Loucy (cell line): ENCODE measurements at regions not wholly inside any gene's neighbourhood (a gene's known extent, or its start where the extent isn't known, plus 50 kb on each side); places are given as distances from the start of the nearest gene placed in this dataset.

Source experiments
- H2AFZ ChIP-seq: fragments of 200-600 bp; sonication (generic); 2 replicates; pipeline ENCODE4 v1.6.0; 2016; ENCODE audit warnings: antibody characterized with exemption, mild to moderate bottlenecking, low read length, moderate library complexity
- H3F3A ChIP-seq: fragments of 200-600 bp; 2 replicates; pipeline ENCODE4 v1.6.0; 2016; ENCODE audit warnings: antibody characterized with exemption, low read depth, mild to moderate bottlenecking
- H3K27me3 ChIP-seq: fragments of 200-600 bp; sonication (generic); 2 replicates; pipeline ENCODE4 v1.6.1; 2014; ENCODE audit warnings: low read length, mild to moderate bottlenecking; ENCODE audit not compliant: insufficient read depth, poor library complexity, severe bottlenecking
- H3K36me3 ChIP-seq: fragments of 200-600 bp; sonication (generic); 2 replicates; pipeline ENCODE4 v1.6.1; 2016; ENCODE audit warnings: low read length; ENCODE audit not compliant: insufficient read depth
- H3K4me1 ChIP-seq: fragments of 200-600 bp; sonication (generic); 2 replicates; pipeline ENCODE4 v1.5.1; 2014; ENCODE audit warnings: low read length, mild to moderate bottlenecking; ENCODE audit not compliant: insufficient read depth, poor library complexity, severe bottlenecking
- H3K4me2 ChIP-seq: fragments of 200-600 bp; sonication (generic); 2 replicates; pipeline ENCODE4 v1.6.0; 2014; ENCODE audit warnings: antibody characterized with exemption, low read length, low read depth, mild to moderate bottlenecking; ENCODE audit not compliant: poor library complexity, severe bottlenecking
- H3K4me3 ChIP-seq: fragments of 200-600 bp; sonication (generic); 2 replicates; pipeline ENCODE4 v1.5.1; 2014; ENCODE audit warnings: low read length, mild to moderate bottlenecking, mixed read lengths; ENCODE audit not compliant: poor library complexity, severe bottlenecking
- H3K79me2 ChIP-seq: fragments of 200-600 bp; sonication (generic); 2 replicates; pipeline ENCODE4 v1.6.1; 2014; ENCODE audit warnings: low read length; ENCODE audit not compliant: insufficient read depth
- H3K9ac ChIP-seq: fragments of 200-600 bp; sonication (generic); 2 replicates; pipeline ENCODE4 v1.6.0; 2014; ENCODE audit warnings: mild to moderate bottlenecking, low read depth, low read length, moderate library complexity; ENCODE audit not compliant: poor library complexity, severe bottlenecking
- H3K9me2 ChIP-seq: fragments of 200-600 bp; sonication (generic); replicated peaks from 2 replicates; pipeline ENCODE4 v1.6.1; 2016; ENCODE audit warnings: low read depth, low read length, mixed read lengths
- H3K9me3 ChIP-seq: fragments of 200-600 bp; sonication (generic); 2 replicates; pipeline ENCODE4 v1.6.1; 2014; ENCODE audit warnings: mild to moderate bottlenecking, antibody characterized with exemption, low read length, low read depth; ENCODE audit not compliant: insufficient read depth
- H4K20me1 ChIP-seq: fragments of 200-600 bp; sonication (generic); 2 replicates; pipeline ENCODE4 v1.6.0; 2014; ENCODE audit warnings: antibody characterized with exemption, low read length, mild to moderate bottlenecking; ENCODE audit not compliant: insufficient read depth, poor library complexity, severe bottlenecking
- CTCF ChIP-seq: fragments of 200-600 bp; sonication (generic); conservative IDR thresholded peaks from 2 replicates; pipeline ENCODE4 v1.5.1; 2014; ENCODE audit warnings: mild to moderate bottlenecking, antibody characterized with exemption, low read length
- EZH2phosphoT487 ChIP-seq: fragments of 200-600 bp; IDR thresholded peaks from 2 replicates; pipeline ENCODE4 v1.6.1; 2018; ENCODE audit warnings: antibody characterized with exemption, mild to moderate bottlenecking, moderate library complexity, borderline replicate concordance

GRCh38 chr13:80444240-80445015, 103.5 kb upstream of the SPRY2 start:
- no peak overlapping the region for H2AFZ ChIP-seq
- H3K4me2 ChIP-seq = peak overlapping the region; percentile 52
- no peaks in the 10 kb centered on the region for H3K9me3 ChIP-seq
- TF ChIP-seq CTCF (no peak), EZH2phosphoT487 (no peak)
- no peaks in the 10 kb centered on the region for H3K36me3 ChIP-seq
- H3K27me3 ChIP-seq = no peaks in the 10 kb centered on the region
- no peaks in the 10 kb centered on the region for H4K20me1 ChIP-seq
- no peaks in the 10 kb centered on the region for H3K79me2 ChIP-seq
- no peaks in the 10 kb centered on the region for H3F3A ChIP-seq
- H3K9me2 ChIP-seq = no peaks in the 10 kb centered on the region
- no peak overlapping the region for H3K9ac ChIP-seq
- peaks cover 38% of the 10 kb centered on the region for H3K4me1 ChIP-seq
- H3K4me3 ChIP-seq = no peak overlapping the region

GRCh38 chr13:80442609-80443008, 101.7 kb upstream of the SPRY2 start:
- H3K4me2 ChIP-seq = no peak overlapping the region
- H3K79me2 ChIP-seq = no peaks in the 10 kb centered on the region
- H2AFZ ChIP-seq = no peak overlapping the region
- H3K27me3 ChIP-seq = no peaks in the 10 kb centered on the region
- no peaks in the 10 kb centered on the region for H3K9me2 ChIP-seq
- peaks cover 26% of the 10 kb centered on the region for H3K4me1 ChIP-seq
- no peaks in the 10 kb centered on the region for H3K36me3 ChIP-seq
- H3K9ac ChIP-seq = no peak overlapping the region
- no peak for TF ChIP-seq EZH2phosphoT487
- no peaks in the 10 kb centered on the region for H3F3A ChIP-seq
- H4K20me1 ChIP-seq = no peaks in the 10 kb centered on the region
- H3K9me3 ChIP-seq = no peaks in the 10 kb centered on the region
- H3K4me3 ChIP-seq = no peak overlapping the region

- H3K36me3 ChIP-seq = no peaks in the 10 kb centered on the region
- no peaks in the 10 kb centered on the region for H3K9me3 ChIP-seq
- no peaks in the 10 kb centered on the region for H3K9me2 ChIP-seq
- no peaks in the 10 kb centered on the region for H3K27me3 ChIP-seq
- TF ChIP-seq EZH2phosphoT487 (no peak), CTCF (no peak)
- H2AFZ ChIP-seq = peak overlapping the region; percentile 40; the same call in 1 of the 2 replicates
- no peaks in the 10 kb centered on the region for H3F3A ChIP-seq
- no peaks in the 10 kb centered on the region for H3K79me2 ChIP-seq
- no peak overlapping the region for H3K4me2 ChIP-seq
- H4K20me1 ChIP-seq = no peaks in the 10 kb centered on the region
- H3K9ac ChIP-seq = no peak overlapping the region
- peaks cover 33% of the 10 kb centered on the region for H3K4me1 ChIP-seq
- H3K4me3 ChIP-seq = no peak overlapping the region
Measured at GRCh38 chr13:80441968-80442367, 101.0 kb upstream of the SPRY2 start.

GRCh38 chr13:80438521-80438920, 97.6 kb upstream of the SPRY2 start:
- no peaks in the 10 kb centered on the region for H3K9me2 ChIP-seq
- H3K4me1 ChIP-seq = peaks cover 25% of the 10 kb centered on the region
- TF ChIP-seq EZH2phosphoT487 (no peak), CTCF (no peak)
- H3F3A ChIP-seq = no peaks in the 10 kb centered on the region
- no peaks in the 10 kb centered on the region for H4K20me1 ChIP-seq
- H2AFZ ChIP-seq = no peak overlapping the region
- no peaks in the 10 kb centered on the region for H3K9me3 ChIP-seq
- H3K27me3 ChIP-seq = no peaks in the 10 kb centered on the region
- H3K36me3 ChIP-seq = no peaks in the 10 kb centered on the region
- no peak overlapping the region for H3K4me2 ChIP-seq
- H3K9ac ChIP-seq = no peak overlapping the region
- no peak overlapping the region for H3K4me3 ChIP-seq
- no peaks in the 10 kb centered on the region for H3K79me2 ChIP-seq
